ENCODE measurements at regions not wholly inside any gene's neighbourhood (a gene's known extent, or its start where the extent isn't known, plus 50 kb on each side); places are given as distances from the start of the nearest gene placed in this dataset.

- no peak; the same call in 1 of the 2 replicates for TF ChIP-seq POLR2AphosphoS5 (IDR thresholded peaks at IDR 0.05; ENCODE audit: borderline replicate concordance, low read depth, low read length)
- no peak for TF ChIP-seq EZH2 (IDR thresholded peaks at IDR 0.05)
- peak; percentile 55 for TF ChIP-seq FOXP2 (optimal IDR thresholded peaks at IDR 0.05; ENCODE audit: control extremely low read depth, extremely low read length, insufficient read depth)
Observed at GRCh38 chr3:146308222-146308621, 57.3 kb upstream of the PLSCR4 start.
